K562 (cell line): ENCODE measurements at regions not wholly inside any gene's neighbourhood (a gene's known extent, or its start where the extent isn't known, plus 50 kb on each side); places are given as distances from the start of the nearest gene placed in this dataset.

Experiments used
- ATAC-seq: fragments of 200-7000 bp; cut with Tn5 transposase; 3 replicates; pipeline ENCODE4 v1.9.1; 2020; ENCODE audit warnings: moderate library complexity
- BruUV-seq: library from RNA; stranded (reverse); fragments of 400-500 nt; replicated peaks from 2 replicates; lab custom pipeline; 2021; lab: Mats Ljungman, UMichigan
- CTCF ChIA-PET: fragments of 300-600 bp; formaldehyde crosslinking; extraction: SDS; loops from one replicate; lab custom pipeline; 2021; ENCODE audit warnings: low intra/inter-chr PET ratio; lab: Yijun Ruan, JAX
- POLR2A ChIA-PET: fragments of 300-600, 350-650 bp; sonication (Branson Sonifier 250); formaldehyde crosslinking; extraction: SDS; loops from one replicate; lab custom pipeline; 2021; ENCODE audit warnings: antibody characterized with exemption, inconsistent platforms; lab: Yijun Ruan, JAX
- DNase-seq, 4 experiments: peaks; one replicate each; pipeline versions ENCODE4 v3.0.0 to v3.0.0-alpha.2; 2011 to 2018; ENCODE audit warnings: low spot score in 3 of 4, mixed read lengths in 3 of 4; ENCODE audit errors: extremely low read depth in 1 of 4
- FAIRE-seq: peaks from 2 replicates; lab custom pipeline; 2011; peaks lifted over from hg19 to GRCh38; lab: Jason Lieb, UNC
- H2AFZ ChIP-seq: 2 replicates; pipeline ENCODE4 v1.6.0; 2011; ENCODE audit warnings: low read depth, low read length, control low read depth, inconsistent platforms
- H3K27ac ChIP-seq: fragments of 200-600 bp; 3 replicates; pipeline ENCODE4 v1.8.0; 2011; ENCODE audit warnings: low read depth, mild to moderate bottlenecking, control low read depth, inconsistent platforms, low read length, moderate library complexity, mixed read lengths; ENCODE audit errors: extremely low read depth
- H3K27me3 ChIP-seq, 2 experiments: fragments of 300-600 bp in 1 of 2; 2 replicates in 1 of 2; 3 replicates in 1 of 2; pipeline versions ENCODE4 v1.6.0 to v1.8.0; 2011; ENCODE audit warnings: inconsistent platforms in 2 of 2, low read length in 2 of 2, mild to moderate bottlenecking in 1 of 2, mixed read lengths in 1 of 2, moderate library complexity in 1 of 2; ENCODE audit not compliant: control insufficient read depth in 2 of 2, insufficient read depth in 2 of 2
- H3K36me3 ChIP-seq: fragments of 300-600 bp; 3 replicates; pipeline ENCODE4 v1.8.0; 2011; ENCODE audit warnings: mild to moderate bottlenecking, low read length, inconsistent platforms; ENCODE audit not compliant: control insufficient read depth, insufficient read depth
- H3K4me1 ChIP-seq, 2 experiments: fragments of 200-600 bp in 1 of 2; replicated peaks in 1 of 2; 2 replicates in 1 of 2; 3 replicates in 1 of 2; pipeline versions ENCODE4 v1.5.1 to v1.8.0; 2011; ENCODE audit warnings: inconsistent platforms in 2 of 2, low read length in 2 of 2, mild to moderate bottlenecking in 1 of 2, mixed read lengths in 1 of 2, moderate library complexity in 1 of 2; ENCODE audit not compliant: control insufficient read depth in 2 of 2, insufficient read depth in 2 of 2
- H3K4me2 ChIP-seq: 2 replicates; pipeline ENCODE4 v1.6.1; 2011; ENCODE audit warnings: low read length, control low read depth, inconsistent platforms, mixed read lengths; ENCODE audit not compliant: insufficient read depth
- H3K4me3 ChIP-seq: fragments of 200-600 bp; sonication (generic), shearing (Covaris generic); 2 replicates; pipeline ENCODE4 v1.5.1; 2016; ENCODE audit warnings: control low read depth, inconsistent platforms
- H3K79me2 ChIP-seq: fragments of 200-600 bp; 3 replicates; pipeline ENCODE4 v1.8.0; 2011; ENCODE audit warnings: low read length, inconsistent platforms; ENCODE audit not compliant: control insufficient read depth, insufficient read depth
- H3K9ac ChIP-seq, 2 experiments: 2 replicates each; pipeline versions ENCODE4 v1.6.0 to v1.6.1; 2011; ENCODE audit warnings: low read depth in 2 of 2, low read length in 2 of 2, control low read depth in 1 of 2, inconsistent platforms in 1 of 2, mild to moderate bottlenecking in 1 of 2, mixed read lengths in 1 of 2; ENCODE audit not compliant: insufficient read depth in 1 of 2
- H3K9me1 ChIP-seq: one replicate; pipeline ENCODE4 v1.6.0; 2011; ENCODE audit warnings: inconsistent platforms, mild to moderate bottlenecking, low read length, moderate library complexity; ENCODE audit not compliant: control insufficient read depth, insufficient read depth
- H3K9me3 ChIP-seq: replicated peaks from 2 replicates; pipeline ENCODE4 v1.5.1; 2011; ENCODE audit warnings: low read depth, low read length, inconsistent platforms; ENCODE audit not compliant: control insufficient read depth, insufficient read depth
- H4K20me1 ChIP-seq: replicated peaks from 2 replicates; pipeline ENCODE4 v1.6.1; 2011; ENCODE audit warnings: low read length, inconsistent platforms, mixed read lengths; ENCODE audit not compliant: control insufficient read depth, insufficient read depth
- BRCA1 ChIP-seq, 2 experiments: fragments of 450-650 bp in 1 of 2; sonication (generic) in 1 of 2; formaldehyde crosslinking in 1 of 2; IDR thresholded peaks; 2 replicates each; pipeline versions ENCODE4 v1.5.0 to v1.6.1; 2017 to 2020; ENCODE audit warnings: mild to moderate bottlenecking in 1 of 2, missing genetic modification reagents in 1 of 2
- GATAD2A ChIP-seq: fragments of 450-650 bp; IDR thresholded peaks from 2 replicates; pipeline ENCODE4 v1.6.1; 2017
- HLTF ChIP-seq: fragments of 450-650 bp; IDR thresholded peaks from 2 replicates; pipeline ENCODE4 v1.6.1; 2016
- IRF2 ChIP-seq: sonication (generic); formaldehyde crosslinking; IDR thresholded peaks from 2 replicates; pipeline ENCODE4 v1.8.1; 2022; ENCODE audit warnings: mild to moderate bottlenecking, missing genetic modification reagents
- LEF1 ChIP-seq: fragments of 450-650 bp; IDR thresholded peaks from 2 replicates; pipeline ENCODE4 v1.6.1; 2016; ENCODE audit warnings: mild to moderate bottlenecking
- NFXL1 ChIP-seq: fragments of 450-650 bp; formaldehyde crosslinking; IDR thresholded peaks from 2 replicates; pipeline ENCODE4 v1.4.0; 2021; ENCODE audit warnings: mild to moderate bottlenecking
- OTX1 ChIP-seq: fragments of 450-650 bp; formaldehyde crosslinking; IDR thresholded peaks from 2 replicates; pipeline ENCODE4 v1.4.0; 2022; ENCODE audit warnings: mild to moderate bottlenecking
- PHTF2 ChIP-seq: fragments of 250-450 bp; sonication (Bioruptor Pico); IDR thresholded peaks from 2 replicates; pipeline ENCODE4 v1.5.0; 2021; ENCODE audit warnings: mild to moderate bottlenecking
- POLR2AphosphoS2 ChIP-seq: IDR thresholded peaks from 2 replicates; pipeline ENCODE4 v1.6.1; 2012; ENCODE audit warnings: low read length, improper control_type of control experiment
- U2AF2 ChIP-seq: fragments of 200-400 bp; formaldehyde crosslinking; optimal IDR thresholded peaks from 2 replicates; pipeline ENCODE3; 2017; ENCODE audit warnings: low read depth, mild to moderate bottlenecking, low read length
- ZNF282 ChIP-seq: sonication (generic); formaldehyde crosslinking; IDR thresholded peaks from 2 replicates; pipeline ENCODE4 v1.8.1; 2023; ENCODE audit warnings: missing genetic modification reagents
- WGBS: fragments of 100-300 bp; shearing (Covaris generic); methylation state at CpG from one replicate; pipeline ENCODE4 v1.1.6; 2016; ENCODE audit warnings: low coverage, mixed read lengths; ENCODE audit not compliant: insufficient coverage; ENCODE audit errors: missing lambda C conversion rate; 5-methylcytosine and 5-hydroxymethylcytosine counted together
- in situ Hi-C: fragments of 300-500 bp; cut with MboI; formaldehyde crosslinking; loops from 4 replicates; pipeline ENCODE4 v1.15.0; 2018; ENCODE audit warnings: inconsistent platforms, mixed read lengths
- intact Hi-C: fragments of 100-400 bp; cut with micrococcal nuclease; formaldehyde crosslinking; loops from 2 replicates; pipeline ENCODE4 v1.14.2; 2022
- TF ChIP-seq, protein P1 (sequence below): fragments of 250-450 bp; sonication (Bioruptor Pico); IDR thresholded peaks from 2 replicates; pipeline ENCODE4 v1.5.0; 2021
- TF ChIP-seq, protein P2 (sequence below): fragments of 450-650 bp; formaldehyde crosslinking; IDR thresholded peaks from 2 replicates; pipeline ENCODE4 v1.4.0; 2020; ENCODE audit warnings: mild to moderate bottlenecking, moderate library complexity
- TF ChIP-seq, protein P3 (sequence below): sonication (generic); formaldehyde crosslinking; IDR thresholded peaks from 2 replicates; pipeline ENCODE4 v1.8.0; 2022; ENCODE audit warnings: missing genetic modification reagents, mild to moderate bottlenecking, moderate library complexity, borderline replicate concordance
- TF ChIP-seq, protein P4 (sequence below): fragments of 250-450 bp; sonication (Bioruptor Pico); IDR thresholded peaks from 2 replicates; pipeline ENCODE4 v1.4.0; 2020; ENCODE audit warnings: borderline replicate concordance

DNA sequence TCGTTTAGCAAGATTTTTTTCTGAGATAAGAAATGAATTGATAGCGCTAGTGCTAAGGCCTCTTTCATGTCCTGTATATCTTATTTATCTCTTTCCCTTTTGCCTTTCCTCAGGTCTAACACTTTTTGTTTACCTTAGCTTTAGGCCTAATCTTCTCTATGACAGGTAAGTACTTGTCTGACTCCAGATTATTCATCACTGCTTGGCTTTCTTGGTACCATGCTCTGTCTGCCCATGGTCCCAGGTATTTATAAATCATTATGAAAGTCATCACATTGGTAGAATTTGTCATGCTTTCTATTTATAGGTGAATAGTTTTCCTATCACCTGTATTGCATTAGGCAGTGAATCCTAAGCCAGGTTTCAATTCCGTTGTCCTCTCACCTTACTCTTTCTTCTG, 99.5 kb upstream of the CTSO start:
- H3K4me1 ChIP-seq = no peaks in the 10 kb centered on the region
- no peaks in the 10 kb centered on the region for H3K9me1 ChIP-seq
- TF ChIP-seq, protein P1, sequence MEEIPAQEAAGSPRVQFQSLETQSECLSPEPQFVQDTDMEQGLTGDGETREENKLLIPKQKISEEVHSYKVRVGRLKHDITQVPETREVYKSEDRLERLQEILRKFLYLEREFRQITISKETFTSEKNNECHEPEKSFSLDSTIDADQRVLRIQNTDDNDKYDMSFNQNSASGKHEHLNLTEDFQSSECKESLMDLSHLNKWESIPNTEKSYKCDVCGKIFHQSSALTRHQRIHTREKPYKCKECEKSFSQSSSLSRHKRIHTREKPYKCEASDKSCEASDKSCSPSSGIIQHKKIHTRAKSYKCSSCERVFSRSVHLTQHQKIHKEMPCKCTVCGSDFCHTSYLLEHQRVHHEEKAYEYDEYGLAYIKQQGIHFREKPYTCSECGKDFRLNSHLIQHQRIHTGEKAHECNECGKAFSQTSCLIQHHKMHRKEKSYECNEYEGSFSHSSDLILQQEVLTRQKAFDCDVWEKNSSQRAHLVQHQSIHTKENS (CRISPR knock-in tag) = no peak
- TF ChIP-seq U2AF2 = no peak
- TF ChIP-seq PHTF2 (CRISPR knock-in tag) = no peak
- TF ChIP-seq, protein P2, sequence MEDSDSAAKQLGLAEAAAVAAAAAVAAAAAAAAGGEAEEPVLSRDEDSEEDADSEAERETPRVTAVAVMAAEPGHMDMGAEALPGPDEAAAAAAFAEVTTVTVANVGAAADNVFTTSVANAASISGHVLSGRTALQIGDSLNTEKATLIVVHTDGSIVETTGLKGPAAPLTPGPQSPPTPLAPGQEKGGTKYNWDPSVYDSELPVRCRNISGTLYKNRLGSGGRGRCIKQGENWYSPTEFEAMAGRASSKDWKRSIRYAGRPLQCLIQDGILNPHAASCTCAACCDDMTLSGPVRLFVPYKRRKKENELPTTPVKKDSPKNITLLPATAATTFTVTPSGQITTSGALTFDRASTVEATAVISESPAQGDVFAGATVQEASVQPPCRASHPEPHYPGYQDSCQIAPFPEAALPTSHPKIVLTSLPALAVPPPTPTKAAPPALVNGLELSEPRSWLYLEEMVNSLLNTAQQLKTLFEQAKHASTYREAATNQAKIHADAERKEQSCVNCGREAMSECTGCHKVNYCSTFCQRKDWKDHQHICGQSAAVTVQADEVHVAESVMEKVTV (CRISPR knock-in tag) = no peak
- TF ChIP-seq, protein P3, sequence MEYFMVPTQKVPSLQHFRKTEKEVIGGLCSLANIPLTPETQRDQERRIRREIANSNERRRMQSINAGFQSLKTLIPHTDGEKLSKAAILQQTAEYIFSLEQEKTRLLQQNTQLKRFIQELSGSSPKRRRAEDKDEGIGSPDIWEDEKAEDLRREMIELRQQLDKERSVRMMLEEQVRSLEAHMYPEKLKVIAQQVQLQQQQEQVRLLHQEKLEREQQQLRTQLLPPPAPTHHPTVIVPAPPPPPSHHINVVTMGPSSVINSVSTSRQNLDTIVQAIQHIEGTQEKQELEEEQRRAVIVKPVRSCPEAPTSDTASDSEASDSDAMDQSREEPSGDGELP (CRISPR knock-in tag) = no peak
- no peak for TF ChIP-seq ZNF282
- no peak for TF ChIP-seq OTX1 (CRISPR knock-in tag)
- TF ChIP-seq IRF2 (CRISPR knock-in tag) = no peak
- TF ChIP-seq POLR2AphosphoS2 = no peak
- no peak for TF ChIP-seq LEF1
- TF ChIP-seq GATAD2A = no peak
- TF ChIP-seq, protein P4, sequence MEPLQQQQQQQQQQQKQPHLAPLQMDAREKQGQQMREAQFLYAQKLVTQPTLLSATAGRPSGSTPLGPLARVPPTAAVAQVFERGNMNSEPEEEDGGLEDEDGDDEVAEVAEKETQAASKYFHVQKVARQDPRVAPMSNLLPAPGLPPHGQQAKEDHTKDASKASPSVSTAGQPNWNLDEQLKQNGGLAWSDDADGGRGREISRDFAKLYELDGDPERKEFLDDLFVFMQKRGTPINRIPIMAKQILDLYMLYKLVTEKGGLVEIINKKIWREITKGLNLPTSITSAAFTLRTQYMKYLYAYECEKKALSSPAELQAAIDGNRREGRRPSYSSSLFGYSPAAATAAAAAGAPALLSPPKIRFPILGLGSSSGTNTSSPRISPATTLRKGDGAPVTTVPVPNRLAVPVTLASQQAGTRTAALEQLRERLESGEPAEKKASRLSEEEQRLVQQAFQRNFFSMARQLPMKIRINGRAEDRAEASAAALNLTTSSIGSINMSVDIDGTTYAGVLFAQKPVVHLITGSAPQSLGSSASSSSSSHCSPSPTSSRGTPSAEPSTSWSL (CRISPR knock-in tag) = no peak
- no peak for TF ChIP-seq HLTF
- no peak for TF ChIP-seq BRCA1 (IDR thresholded peaks at IDR 0.05)
- no peak for TF ChIP-seq BRCA1 (CRISPR knock-in tag; IDR thresholded peaks at IDR 0.05)
- TF ChIP-seq NFXL1 (CRISPR knock-in tag) = no peak
- ChIA-PET CTCF (no interaction called here), POLR2A (no interaction called here)
- H3K79me2 ChIP-seq = no peaks in the 10 kb centered on the region
- H3K9me3 ChIP-seq = no peaks in the 10 kb centered on the region
- no peaks in the 10 kb centered on the region for H3K36me3 ChIP-seq
- WGBS = 0% methylated on average over 3 of the region's 3 CpGs
- intact Hi-C loops = no loop called here
- no peak overlapping the region for H2AFZ ChIP-seq
- no peak overlapping the region for H3K4me3 ChIP-seq
- BruUV-seq = no TSS peak
- FAIRE-seq (no peak), ATAC-seq (no peak), DNase-seq (no peak)
- no peaks in the 10 kb centered on the region for H4K20me1 ChIP-seq
- H3K4me2 ChIP-seq = no peak overlapping the region
- H3K27me3 ChIP-seq = no peaks in the 10 kb centered on the region
- in situ Hi-C loops = no loop called here
- H3K27ac ChIP-seq = no peak overlapping the region
- no peak overlapping the region for H3K9ac ChIP-seq
